ENCODE measurements at regions not wholly inside any gene's neighbourhood (a gene's known extent, or its start where the extent isn't known, plus 50 kb on each side); places are given as distances from the start of the nearest gene placed in this dataset.

GRCh38 chr1:37410815-37411214 lies 63.6 kb upstream of the ZC3H12A start:
- Histone ChIP-seq H3K27me3 (ENCODE audit: control insufficient read depth, insufficient read depth, low read length) (no peaks in the 10 kb centered on the region), H3K27ac (ENCODE audit: low read length) (no peak overlapping the region), H3K9me3 (ENCODE audit: control insufficient read depth, low read depth, low read length) (no peaks in the 10 kb centered on the region), H3K4me3 (ENCODE audit: low read length) (no peak overlapping the region), H3K36me3 (ENCODE audit: control insufficient read depth, insufficient read depth, low read length) (no peaks in the 10 kb centered on the region), H3K4me1 (ENCODE audit: control insufficient read depth, insufficient read depth, low read length) (no peaks in the 10 kb centered on the region)
- WGBS (ENCODE audit: insufficient coverage, low lambda C conversion rate), result no CpG with 5 or more reads among the region's 7 CpGs
- peak in 1 of 2 donors; percentile 8 for DNase-seq

DNA sequence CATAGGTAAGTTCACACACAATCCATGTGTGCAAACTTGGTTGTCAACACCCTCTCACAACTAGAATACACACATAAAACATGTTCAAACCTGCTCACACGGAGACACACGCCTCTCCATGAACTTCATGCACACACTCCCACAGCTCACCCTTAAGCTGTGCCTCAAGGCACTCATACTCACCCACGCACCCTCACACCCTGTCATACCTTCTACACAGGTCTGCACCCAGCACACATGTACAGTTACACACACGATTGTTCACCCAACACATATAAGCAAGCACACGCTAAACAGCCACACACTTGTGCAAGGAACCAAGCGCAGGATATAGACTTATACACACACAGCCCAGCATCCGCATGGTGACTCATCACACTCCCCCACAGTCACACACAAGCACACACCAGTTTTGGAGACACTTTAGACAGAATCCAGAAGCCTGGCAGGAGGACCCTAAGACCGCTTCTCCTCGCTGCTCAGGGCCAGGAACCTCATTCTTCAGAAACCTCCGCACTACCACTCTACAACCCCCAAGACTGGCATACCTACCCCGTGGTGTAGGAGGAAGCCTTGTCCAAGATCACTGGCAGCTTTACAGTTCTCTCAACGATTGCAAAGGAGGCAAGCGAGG lies 58.7 kb upstream of the ZC3H12A start:
- Histone ChIP-seq H3K9me3 (ENCODE audit: control insufficient read depth, low read depth, low read length) (no peaks in the 10 kb centered on the region), H3K4me3 (ENCODE audit: low read length) (no peak overlapping the region), H3K36me3 (ENCODE audit: control insufficient read depth, insufficient read depth, low read length) (no peaks in the 10 kb centered on the region), H3K4me1 (ENCODE audit: control insufficient read depth, insufficient read depth, low read length) (no peaks in the 10 kb centered on the region), H3K27ac (ENCODE audit: low read length) (no peak overlapping the region), H3K27me3 (ENCODE audit: control insufficient read depth, insufficient read depth, low read length) (no peaks in the 10 kb centered on the region)
- DNase-seq, result no peak
- WGBS (ENCODE audit: insufficient coverage, low lambda C conversion rate), result no CpG with 5 or more reads among the region's 13 CpGs

GRCh38 chr1:37420456-37420855 lies 53.9 kb upstream of the ZC3H12A start:
- H3K4me1 ChIP-seq (ENCODE audit: control insufficient read depth, insufficient read depth, low read length), result no peaks in the 10 kb centered on the region
- H3K4me3 ChIP-seq (ENCODE audit: low read length), result no peak overlapping the region
- no peak overlapping the region for H3K27ac ChIP-seq (ENCODE audit: low read length)
- H3K27me3 ChIP-seq (ENCODE audit: control insufficient read depth, insufficient read depth, low read length), result no peaks in the 10 kb centered on the region
- no CpG with 5 or more reads among the region's 1 CpG for WGBS (ENCODE audit: insufficient coverage, low lambda C conversion rate)
- no peaks in the 10 kb centered on the region for H3K36me3 ChIP-seq (ENCODE audit: control insufficient read depth, insufficient read depth, low read length)
- no peaks in the 10 kb centered on the region for H3K9me3 ChIP-seq (ENCODE audit: control insufficient read depth, low read depth, low read length)
- no peak for DNase-seq

GRCh38 chr1:37423810-37424209 lies 50.6 kb upstream of the ZC3H12A start:
- H3K36me3 ChIP-seq (ENCODE audit: control insufficient read depth, insufficient read depth, low read length), result no peaks in the 10 kb centered on the region
- no peak overlapping the region for H3K27ac ChIP-seq (ENCODE audit: low read length)
- H3K4me1 ChIP-seq (ENCODE audit: control insufficient read depth, insufficient read depth, low read length), result no peaks in the 10 kb centered on the region
- H3K4me3 ChIP-seq (ENCODE audit: low read length), result no peak overlapping the region
- H3K27me3 ChIP-seq (ENCODE audit: control insufficient read depth, insufficient read depth, low read length), result no peaks in the 10 kb centered on the region
- WGBS (ENCODE audit: insufficient coverage, low lambda C conversion rate), result no CpG with 5 or more reads among the region's 9 CpGs
- H3K9me3 ChIP-seq (ENCODE audit: control insufficient read depth, low read depth, low read length), result no peaks in the 10 kb centered on the region
- no peak for DNase-seq

DNA sequence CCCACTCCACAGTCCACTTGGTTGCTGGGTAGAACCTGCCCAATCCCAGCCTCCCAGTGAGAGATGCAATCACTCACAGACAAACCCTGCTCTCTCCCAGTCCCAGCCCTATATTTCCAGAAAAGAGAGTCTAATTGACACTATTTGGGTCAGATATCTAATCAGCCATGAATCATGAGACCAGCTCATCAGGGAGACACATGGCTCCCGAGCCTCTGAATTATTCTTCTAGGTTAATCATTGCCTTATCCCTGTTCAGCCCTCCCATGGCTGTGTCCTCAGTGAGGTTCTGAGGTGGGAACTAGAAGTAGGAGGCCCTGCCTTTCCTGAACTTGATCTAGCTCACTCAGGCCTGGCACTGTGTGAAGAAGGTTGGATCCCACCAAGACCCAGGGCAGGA lies 49.9 kb upstream of the ZC3H12A start:
- peak in 1 of 2 donors; percentile 33 for DNase-seq
- no CpG with 5 or more reads among the region's 1 CpG for WGBS (ENCODE audit: insufficient coverage, low lambda C conversion rate)
- H3K9me3 ChIP-seq (ENCODE audit: control insufficient read depth, low read depth, low read length), result no peaks in the 10 kb centered on the region
- no peaks in the 10 kb centered on the region for H3K4me1 ChIP-seq (ENCODE audit: control insufficient read depth, insufficient read depth, low read length)
- no peaks in the 10 kb centered on the region for H3K36me3 ChIP-seq (ENCODE audit: control insufficient read depth, insufficient read depth, low read length)
- H3K4me3 ChIP-seq (ENCODE audit: low read length), result no peak overlapping the region
- no peak overlapping the region for H3K27ac ChIP-seq (ENCODE audit: low read length)
- H3K27me3 ChIP-seq (ENCODE audit: control insufficient read depth, insufficient read depth, low read length), result no peaks in the 10 kb centered on the region

Measured in large intestine (tissue), 3 donors.